HG03558 (cell line): ENCODE measurements at regions not wholly inside any gene's neighbourhood (a gene's known extent, or its start where the extent isn't known, plus 50 kb on each side); places are given as distances from the start of the nearest gene placed in this dataset.

ENCODE experiments used
- ATAC-seq: cut with Tn5 transposase; IDR thresholded peaks from one replicate; pipeline ENCODE4 v1.9.1; 2021; ENCODE audit warnings: moderate number of reproducible peaks; ENCODE audit not compliant: unreplicated experiment; ENCODE audit errors: extremely low read depth

DNA sequence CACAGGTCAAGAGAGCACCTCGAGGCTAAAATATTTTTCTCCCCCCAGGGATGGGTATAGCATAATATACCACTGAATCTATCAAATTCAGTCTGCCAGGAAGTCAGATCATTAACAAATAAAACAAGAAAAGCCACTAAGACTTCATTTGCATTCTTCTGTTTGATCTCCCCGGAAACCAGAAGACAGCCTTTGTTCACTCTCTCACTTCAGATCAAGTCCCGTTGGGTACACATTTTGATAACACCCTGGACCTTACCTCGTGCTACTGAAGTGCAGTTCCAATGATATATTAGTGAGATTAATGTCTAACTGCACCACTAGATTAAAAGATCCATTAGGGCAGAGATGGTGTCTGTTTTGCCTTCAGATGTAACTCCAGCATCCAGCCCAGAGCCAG lies 157.7 kb upstream of the B3GAT2 start:
- no peak for ATAC-seq

DNA sequence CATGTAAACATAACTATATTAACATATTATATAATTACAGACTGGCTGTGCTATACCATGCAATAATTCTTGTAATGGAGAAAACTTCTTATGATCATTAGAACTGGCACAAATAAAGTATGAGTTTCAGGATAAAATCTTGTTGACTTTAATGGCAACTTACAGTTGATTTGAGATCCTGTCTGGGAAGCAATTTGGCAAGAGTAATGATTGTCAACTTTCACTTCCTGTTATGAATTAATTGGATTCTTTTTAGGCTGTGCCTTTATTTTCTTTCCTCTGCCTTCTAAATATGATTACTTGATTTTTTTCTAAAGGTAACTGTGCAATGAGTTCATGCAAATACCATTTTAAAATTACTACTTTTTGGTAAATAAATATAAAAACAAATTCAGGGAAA lies 158.1 kb upstream of the B3GAT2 start:
- no peak for ATAC-seq

DNA sequence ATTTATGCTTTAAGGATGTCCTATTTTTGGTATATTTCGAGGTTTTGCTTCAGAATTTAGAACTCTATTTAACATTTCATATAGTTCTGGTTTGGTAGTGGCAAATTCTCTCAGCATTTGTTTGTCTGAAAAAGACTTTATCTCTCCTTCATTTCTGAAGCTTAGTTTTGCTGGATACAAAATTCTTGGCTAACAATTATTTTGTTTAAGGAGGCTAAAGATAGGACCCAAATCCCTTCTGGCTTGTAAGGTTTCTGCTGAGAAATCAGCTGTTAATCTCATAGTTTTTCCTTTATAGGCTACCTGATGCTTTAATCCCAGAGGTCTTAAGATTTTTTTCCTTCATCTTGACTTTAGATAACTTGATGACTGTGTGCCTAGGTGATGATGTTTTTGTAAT lies 162.7 kb upstream of the B3GAT2 start:
- ATAC-seq = no peak

DNA sequence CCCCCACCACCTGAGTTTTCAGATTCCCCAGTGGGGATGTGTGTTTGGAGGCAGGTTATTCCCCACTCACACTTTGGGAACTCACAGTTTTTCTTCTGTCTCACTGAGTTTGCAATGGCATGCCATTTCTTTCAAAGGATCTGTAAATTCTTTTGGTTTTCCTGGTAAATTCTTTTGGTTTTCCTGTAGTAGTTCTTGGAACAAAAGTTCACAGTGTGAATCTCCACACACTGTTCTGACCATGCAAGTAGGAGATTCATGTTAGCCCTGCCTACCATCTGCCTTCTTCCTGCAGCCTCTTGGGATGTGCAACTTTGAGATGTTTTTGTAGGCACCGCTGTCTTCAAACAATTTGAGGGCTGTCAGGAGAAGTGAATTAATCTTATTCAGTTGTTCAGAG lies 165.6 kb upstream of the OGFRL1 start:
- no peak for ATAC-seq

DNA sequence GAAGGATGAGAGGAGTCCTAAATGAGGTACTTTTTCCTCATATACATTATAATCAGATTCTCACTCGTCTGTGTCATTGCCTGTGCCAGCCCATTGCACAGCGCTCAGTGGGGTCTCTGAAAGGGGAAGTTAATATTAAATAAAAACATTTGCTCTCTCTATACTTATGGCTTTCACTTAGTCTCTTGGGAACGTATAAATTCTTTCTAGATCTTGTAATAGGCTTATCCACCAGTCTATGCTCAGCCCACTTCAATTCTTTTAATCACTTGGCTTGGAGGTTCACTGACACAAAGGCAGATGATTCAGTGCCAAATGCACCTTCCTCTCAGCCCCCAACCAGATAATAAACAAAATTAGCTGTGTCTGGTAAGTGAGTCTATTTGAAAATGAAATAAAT lies 164.3 kb upstream of the OGFRL1 start:
- no peak for ATAC-seq

DNA sequence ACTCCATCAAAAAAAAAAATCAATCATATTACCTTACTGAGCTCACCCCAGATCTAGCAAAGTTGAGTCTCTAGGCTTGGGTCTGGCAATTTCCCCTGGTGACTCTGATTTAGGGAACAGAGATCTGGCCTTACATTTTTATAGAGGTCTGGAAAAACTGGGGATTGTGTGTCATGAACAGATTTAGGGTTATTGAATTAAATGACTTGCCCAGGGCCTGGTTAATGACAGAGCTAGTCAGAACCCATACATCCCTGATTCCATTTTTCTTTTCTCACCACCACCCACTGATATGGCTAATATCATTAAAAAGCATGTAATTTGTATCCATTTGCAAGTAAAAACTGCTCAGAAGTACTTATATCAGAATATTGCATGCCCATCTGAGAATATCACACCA lies 163.4 kb upstream of the OGFRL1 start:
- no peak for ATAC-seq

DNA sequence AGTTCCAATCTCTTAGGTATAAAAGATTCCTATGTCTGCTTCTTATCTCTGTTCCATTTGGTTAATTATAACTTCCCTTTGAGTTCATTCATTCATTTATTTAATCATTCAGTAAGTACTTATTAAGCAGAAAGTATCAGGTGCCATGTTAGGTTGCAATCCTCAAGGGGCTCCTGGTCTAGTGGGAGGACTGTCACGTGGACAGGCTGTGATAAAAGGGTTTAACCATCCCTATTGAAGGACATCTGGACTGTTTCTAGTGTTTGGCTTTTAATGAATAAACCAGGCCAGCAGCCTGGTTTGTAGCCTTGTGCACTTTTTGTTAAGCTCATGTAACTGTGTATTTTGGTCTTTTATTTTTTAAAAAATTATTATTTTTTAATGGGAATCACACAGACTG lies 162.1 kb upstream of the OGFRL1 start:
- no peak for ATAC-seq

DNA sequence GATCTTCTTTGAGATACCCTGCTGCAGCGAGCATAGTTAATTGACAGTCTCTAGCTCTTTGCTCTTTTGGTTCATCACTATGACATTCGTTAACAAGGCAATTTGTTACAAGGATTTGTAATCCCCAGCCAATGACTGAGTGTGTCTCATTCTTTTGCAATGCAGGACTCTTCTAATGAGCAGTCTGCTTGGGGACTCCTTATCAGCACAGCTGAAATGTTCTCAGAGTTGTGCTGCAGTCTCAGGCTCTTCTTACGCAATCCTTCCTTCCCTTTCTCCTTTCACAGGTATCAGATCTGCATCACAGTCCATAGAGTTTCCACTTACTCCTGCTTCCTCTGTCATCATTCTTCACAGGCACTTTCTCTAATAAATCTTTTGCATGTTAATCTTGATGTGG lies 161.2 kb upstream of the OGFRL1 start:
- ATAC-seq = no peak

DNA sequence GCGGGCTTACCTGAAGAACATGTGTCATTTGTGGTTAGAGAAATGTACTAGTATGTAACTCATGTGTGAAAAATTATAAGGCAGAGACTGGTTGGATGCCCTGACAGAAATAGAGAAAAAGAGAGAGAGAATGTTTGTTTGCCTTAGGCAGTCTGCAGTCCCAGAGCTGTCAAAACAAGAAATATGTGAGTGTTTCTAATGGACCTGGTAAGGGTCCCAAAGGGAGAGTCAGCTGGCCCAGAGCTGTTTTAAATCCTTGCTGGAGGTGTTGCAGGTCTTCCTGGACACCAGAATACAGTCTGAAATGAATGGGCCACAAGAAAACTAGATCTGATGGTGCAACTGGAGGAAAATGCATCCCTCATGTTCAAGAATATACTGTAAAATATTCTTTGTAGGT lies 158.3 kb upstream of the OGFRL1 start:
- ATAC-seq = no peak

DNA sequence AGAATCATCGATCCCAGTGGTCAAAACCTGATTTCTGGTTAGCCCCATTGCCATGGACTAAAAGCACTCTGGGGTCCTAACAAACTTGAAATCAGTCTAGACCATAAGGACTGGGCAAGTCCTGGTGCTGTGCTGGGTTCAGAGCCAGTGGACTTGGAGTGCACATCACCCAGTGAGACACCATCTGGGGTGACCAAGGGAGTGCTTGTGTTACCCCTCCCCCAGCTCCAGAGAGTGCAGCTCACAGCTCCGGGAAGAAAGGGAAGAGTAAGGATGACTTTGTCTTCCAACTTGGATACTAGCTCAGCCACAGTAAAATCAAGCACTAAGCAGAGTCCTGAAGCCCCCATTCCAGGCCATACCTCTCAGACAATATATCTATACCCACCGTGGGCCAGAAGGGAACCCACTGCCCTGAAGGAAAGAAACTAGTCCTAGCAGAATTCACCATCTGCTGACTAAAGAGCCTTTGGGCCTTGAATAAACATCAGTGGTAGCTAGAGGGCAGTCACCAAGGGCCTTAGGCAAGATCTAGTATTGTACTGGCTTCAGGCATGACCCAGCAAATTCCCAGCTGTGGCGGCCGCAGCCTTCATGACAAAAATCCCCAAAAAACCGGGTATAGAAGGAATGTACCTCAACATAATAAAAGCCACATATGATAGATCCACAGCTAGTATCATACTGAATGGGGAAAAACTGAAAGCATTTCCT lies 153.5 kb upstream of the OGFRL1 start:
- ATAC-seq = no peak

DNA sequence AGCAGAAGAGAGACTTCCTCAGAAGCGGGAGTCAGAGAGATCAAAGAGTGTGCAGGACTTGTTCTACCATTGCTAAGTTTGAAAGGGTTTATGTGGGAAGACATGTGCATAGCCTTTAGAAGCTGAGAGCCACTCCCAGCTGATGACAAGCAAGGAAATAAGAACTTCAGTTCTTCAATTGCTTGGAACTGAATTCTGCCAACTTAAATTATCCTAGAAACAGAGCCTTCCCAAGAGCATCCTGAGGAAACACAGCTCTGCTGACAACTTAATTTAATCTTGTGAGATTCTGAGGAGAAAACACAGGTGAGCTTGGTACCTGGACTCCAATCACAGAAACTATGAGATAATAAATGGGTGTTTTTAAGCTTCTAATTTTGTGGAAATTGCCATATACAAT lies 150.6 kb upstream of the OGFRL1 start:
- no peak for ATAC-seq

DNA sequence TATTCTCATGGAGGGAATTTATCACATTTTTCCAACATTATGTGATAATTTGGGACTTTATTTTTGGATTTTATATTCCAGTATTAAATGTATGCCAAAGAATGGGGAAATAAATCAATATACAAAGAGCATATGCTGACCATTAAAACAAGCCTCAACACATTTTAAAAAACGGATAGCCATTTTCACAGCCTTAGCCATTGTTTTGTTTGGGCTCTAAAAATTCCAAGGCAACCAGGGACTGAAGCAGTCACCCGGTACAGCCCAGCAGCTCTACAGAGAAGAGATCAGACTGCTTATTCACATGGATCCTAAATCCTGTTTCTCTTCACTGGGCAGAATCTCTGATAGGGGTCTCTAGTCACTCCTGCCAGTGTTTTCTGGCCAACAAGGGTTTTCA lies 150.2 kb upstream of the OGFRL1 start:
- ATAC-seq = no peak

DNA sequence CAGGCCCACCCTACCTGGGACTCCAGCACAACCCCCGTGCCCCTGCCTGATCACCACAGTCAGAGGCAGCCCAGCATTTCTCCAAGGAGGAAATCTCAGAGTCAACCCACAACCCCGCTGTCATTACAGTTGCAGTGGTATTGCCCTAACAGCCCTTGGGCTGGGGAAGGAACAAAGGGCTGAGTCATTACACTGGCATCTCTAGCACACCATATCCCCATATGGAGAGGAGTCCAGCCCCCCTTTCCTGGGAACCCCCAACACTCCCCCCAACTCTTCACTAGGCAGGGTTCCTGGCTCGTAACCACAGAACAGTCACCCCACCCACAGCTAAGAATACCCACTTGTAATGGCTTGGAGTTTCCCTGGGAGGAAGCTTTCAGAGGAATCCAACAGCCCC lies 149.4 kb upstream of the OGFRL1 start:
- ATAC-seq = no peak

DNA sequence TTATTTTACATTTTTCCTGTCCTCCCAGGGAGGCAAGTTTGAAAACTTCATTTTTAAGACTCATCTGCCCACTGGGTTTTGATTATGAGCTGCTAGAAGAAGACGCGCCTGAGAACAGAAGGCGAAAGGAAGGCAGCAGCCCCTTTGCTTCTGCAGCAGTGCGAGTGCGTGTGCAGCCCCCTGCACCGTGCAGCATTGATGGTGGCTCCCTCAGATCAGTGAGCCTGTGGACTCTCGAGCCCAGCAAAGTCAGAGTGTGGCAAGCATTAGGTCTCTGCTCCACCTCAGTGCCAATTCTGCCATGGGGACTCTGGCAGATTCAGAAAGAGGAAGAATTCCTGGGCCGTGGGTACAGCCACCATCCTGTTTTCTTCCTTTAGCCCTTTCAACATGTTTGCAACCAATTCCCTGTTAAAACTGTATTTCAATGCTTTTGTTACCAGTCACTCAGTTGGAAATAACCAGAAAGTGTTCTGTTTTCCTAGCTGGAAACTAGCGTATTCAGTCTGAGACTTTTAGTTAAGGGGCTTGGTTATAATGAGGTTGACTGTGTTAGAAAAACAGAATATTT lies 134.8 kb upstream of the OGFRL1 start:
- no peak for ATAC-seq

DNA sequence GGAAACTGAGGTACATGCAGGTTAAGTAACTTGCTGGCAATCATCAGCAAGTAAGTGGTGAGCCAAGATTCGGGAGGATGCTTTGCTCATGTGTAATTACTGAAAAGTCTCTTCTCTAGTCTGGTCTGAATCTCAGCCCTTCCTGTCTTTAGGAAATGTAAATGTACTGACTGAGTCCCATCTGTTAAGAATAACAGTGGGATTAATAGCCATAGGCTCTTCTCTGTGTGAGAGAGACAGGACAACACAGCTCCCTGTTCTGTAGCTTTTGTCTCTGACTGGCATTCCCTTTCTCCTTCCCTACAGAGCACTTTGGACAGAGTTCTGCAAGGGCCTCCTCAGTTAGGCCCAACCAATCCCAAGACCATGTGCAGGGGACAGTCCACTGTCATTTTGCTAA lies 131.3 kb upstream of the OGFRL1 start:
- no peak for ATAC-seq

DNA sequence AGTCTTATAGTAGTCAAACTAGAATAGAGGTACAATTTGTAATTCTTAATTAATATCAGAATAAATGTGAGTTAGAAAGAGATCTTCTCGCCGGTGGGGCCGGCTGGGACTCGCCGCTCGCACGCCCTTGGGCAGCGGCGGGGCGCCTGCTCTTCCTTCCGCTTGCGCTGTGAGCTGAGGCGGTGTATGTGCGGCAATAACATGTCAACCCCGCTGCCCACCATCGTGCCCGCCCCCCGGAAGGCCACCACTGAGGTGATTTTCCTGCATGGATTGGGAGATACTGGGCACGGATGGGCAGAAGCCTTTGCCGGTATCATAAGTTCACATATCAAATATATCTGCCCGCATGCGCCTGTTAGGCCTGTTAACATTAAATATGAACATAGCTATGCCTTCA lies 123.7 kb upstream of the OGFRL1 start:
- no peak for ATAC-seq

DNA sequence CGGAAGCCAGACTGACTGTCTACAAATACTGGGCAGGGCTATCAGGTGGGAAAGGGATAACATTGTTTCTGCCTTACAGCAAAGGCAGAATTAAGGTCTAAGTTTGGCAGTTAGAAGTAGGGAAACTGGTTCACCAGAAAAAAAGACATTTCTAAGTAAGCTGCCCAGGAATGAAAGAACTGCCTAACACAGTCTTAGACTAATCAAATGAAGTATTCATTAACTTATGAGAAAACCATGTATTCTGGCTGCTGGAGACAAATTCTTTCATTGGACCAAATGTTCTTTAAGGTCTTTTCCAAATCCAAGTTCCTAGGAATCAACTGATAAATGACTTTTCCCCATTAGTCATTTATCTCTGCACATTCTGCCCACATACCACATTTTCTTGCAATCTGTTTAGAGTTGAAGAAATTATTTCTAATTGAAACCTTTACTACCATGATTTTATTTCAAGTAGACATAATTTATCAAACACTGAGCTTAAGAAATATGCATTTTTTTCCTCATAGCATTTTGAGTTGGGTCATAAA lies 120.3 kb upstream of the OGFRL1 start:
- ATAC-seq = no peak

DNA sequence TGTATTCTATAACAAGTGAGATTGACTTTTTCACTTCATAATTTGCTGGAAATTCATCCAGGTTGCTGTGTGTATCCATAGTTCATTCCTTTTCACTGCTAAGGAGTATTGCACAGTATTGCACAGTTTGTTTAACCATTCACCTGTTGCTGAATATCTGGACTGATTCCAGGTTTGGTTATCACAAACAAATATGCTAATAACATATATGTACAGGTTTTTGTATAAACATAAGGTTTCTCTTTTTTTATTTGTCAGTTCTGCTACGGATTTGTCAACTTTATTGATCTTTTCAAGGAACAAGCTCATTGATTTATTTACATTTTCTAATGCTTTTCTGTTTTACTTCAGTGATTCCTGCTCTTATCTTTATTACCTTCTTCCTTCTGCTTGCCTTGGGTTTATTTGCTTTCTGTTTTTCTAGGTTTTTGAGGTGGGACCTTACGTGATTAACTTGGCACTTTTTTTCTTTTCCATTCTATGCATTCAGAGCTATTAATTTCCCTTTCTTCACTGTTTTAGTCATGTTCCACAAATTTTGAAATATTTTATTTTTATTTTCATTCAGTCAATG lies 117.0 kb upstream of the OGFRL1 start:
- ATAC-seq = no peak

DNA sequence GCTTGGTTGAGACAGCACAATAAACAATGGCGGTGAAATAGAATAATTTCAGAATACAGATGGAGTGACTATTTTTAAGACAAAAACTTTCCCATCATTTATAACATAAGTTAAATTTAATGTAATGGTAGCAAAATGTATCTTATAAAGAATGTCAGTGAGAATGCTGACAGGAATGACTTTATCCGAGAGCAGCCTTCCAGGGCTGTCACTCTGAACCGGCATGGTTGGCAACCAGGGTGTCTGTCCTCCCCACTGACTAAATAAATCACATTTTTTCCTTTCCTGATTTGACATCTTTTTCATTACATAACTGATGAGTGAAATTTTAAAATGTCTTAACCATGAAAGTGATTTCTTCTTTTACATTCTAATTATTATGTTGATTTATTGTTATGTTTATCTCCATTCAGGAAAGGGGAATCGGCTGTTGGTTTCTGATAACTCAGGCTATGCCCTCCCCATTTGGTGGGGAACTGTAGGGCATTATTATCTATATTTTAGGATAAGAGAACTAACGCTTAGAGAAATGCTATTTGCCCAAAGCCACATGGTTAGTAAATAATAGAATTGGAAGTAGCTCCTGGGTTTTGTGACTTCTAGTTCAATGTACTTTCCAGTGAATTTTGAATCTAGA lies 109.2 kb upstream of the OGFRL1 start:
- no peak for ATAC-seq

DNA sequence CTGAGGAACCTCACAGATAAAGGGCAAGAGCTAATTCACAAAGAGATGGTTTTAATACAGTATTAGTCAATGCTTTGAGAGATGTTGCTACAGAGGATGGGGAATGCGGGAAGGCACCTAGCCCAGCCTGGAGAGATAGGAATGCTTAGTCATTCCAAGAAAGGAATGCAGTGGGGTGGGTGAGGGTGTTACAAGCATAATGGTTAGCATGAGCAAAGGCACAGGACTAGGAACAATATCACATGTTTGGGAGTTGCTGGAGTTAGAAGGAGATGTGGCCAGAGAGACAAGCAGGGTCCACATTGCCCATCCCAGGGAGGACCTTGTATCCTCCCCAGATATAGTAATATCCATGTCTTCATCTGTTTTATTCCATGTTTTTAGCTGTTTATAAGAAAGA lies 107.0 kb upstream of the OGFRL1 start:
- ATAC-seq = no peak

DNA sequence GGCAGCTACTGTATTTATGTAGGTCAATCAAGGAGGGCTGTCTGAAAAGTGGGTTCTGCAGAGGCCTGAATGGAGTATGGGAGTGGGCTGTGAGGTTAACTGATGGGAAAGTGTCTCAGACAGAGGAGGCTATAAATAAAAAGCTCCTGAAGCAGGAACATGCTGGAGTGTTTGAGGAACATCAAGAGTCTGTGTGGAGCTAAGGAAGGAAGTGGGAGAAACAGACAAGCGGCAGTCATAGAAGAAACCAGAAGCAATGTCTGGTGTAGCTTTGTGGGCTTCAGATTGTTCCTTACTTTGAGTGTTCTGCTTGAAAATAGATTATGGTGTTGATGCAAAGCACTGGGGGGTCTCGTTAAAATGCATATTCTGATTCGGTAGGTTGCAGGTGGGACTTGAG lies 101.5 kb upstream of the OGFRL1 start:
- ATAC-seq = no peak
